IPS DF 6.9 (cell line): ENCODE measurements at regions not wholly inside any gene's neighbourhood (a gene's known extent, or its start where the extent isn't known, plus 50 kb on each side); places are given as distances from the start of the nearest gene placed in this dataset.
"Not testable (repeated sequence)": the region's sequence is repeated elsewhere in the genome, so short reads cannot be mapped to it uniquely, and the experiment has no call there.

Experiments
- DNase-seq: peaks from one replicate; pipeline ENCODE4 v3.0.0-alpha.2; 2013; ENCODE audit warnings: low read depth, low spot score
- H3K27ac ChIP-seq: one replicate; pipeline ENCODE4 v1.5.1; 2013; ENCODE audit warnings: low read length, control low read depth
- H3K27me3 ChIP-seq: 2 replicates; pipeline ENCODE4 v1.6.1; 2013; ENCODE audit warnings: mild to moderate bottlenecking, low read length; ENCODE audit not compliant: control insufficient read depth, insufficient read depth
- H3K36me3 ChIP-seq: 2 replicates; pipeline ENCODE4 v1.6.1; 2013; ENCODE audit warnings: low read length; ENCODE audit not compliant: control insufficient read depth, insufficient read depth
- H3K4me1 ChIP-seq: 2 replicates; pipeline ENCODE4 v1.6.1; 2013; ENCODE audit warnings: low read length; ENCODE audit not compliant: control insufficient read depth, insufficient read depth
- H3K4me3 ChIP-seq: 2 replicates; pipeline ENCODE4 v1.5.1; 2013; ENCODE audit warnings: mild to moderate bottlenecking, low read length
- H3K9me3 ChIP-seq: 2 replicates; pipeline ENCODE4 v1.6.1; 2013; ENCODE audit warnings: low read length, inconsistent platforms; ENCODE audit not compliant: control insufficient read depth, insufficient read depth
- WGBS: extraction: QIAGEN DNeasy Blood & Tissue Kit; methylation state at CpG from one replicate; pipeline ENCODE4 v1.1.7; 2013; ENCODE audit warnings: mixed read lengths, missing lambda C conversion rate; ENCODE audit not compliant: insufficient read length, insufficient coverage; 5-methylcytosine and 5-hydroxymethylcytosine counted together

- DNase-seq, H3K4me3 ChIP-seq, H3K27ac ChIP-seq, H3K9me3 ChIP-seq, H3K36me3 ChIP-seq, H3K4me1 ChIP-seq, H3K27me3 ChIP-seq: not testable (repeated sequence)
- no CpG with 5 or more reads among the region's 5 CpGs for WGBS
Measured at GRCh38 chr14:106766551-106767277, 1240.3 kb downstream of the TMEM121 start.

GRCh38 chr14:106768230-106768629, 1241.8 kb downstream of the TMEM121 start:
- not testable (repeated sequence) for H3K9me3 ChIP-seq, H3K4me1 ChIP-seq, H3K36me3 ChIP-seq, H3K27me3 ChIP-seq, DNase-seq, H3K27ac ChIP-seq, H3K4me3 ChIP-seq
- no CpG with 5 or more reads among the region's 8 CpGs for WGBS

DNA sequence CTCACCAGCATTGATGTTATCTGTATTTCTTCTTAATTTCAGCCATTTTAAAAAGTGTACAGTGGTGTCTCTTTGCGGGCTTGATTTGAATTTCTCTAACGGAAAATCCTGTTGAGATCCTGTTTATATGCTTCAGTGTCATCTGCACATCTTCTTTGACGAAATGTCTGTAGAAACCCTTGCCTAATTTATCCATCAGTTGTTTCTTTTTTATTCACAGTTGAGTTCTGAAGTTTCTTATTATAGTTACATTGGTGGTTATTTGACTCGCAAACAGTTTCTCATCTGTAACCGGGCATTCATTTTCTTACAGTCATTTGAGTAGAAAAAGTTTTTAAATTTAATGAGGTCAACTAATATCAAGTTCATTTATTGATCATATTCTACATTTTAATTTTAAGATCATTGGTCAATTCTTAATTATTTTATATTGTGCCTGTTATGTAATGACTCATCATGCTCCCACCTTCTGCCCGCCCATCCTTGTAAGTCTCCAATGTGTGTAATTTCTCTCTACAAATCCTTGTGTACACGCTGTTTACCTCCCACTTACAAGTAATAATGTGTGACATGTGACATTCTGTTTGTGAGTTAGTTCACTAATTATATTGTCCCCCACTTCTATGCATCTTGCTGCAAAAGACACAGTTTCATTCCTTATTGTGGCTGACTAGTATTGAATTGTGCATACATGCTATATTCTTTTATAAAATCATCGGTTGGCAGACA, 1242.8 kb downstream of the TMEM121 start:
- H3K4me3 ChIP-seq, H3K27me3 ChIP-seq, H3K27ac ChIP-seq, H3K4me1 ChIP-seq, DNase-seq, H3K36me3 ChIP-seq, H3K9me3 ChIP-seq: not testable (repeated sequence)
- no CpG with 5 or more reads among the region's 8 CpGs for WGBS

DNA sequence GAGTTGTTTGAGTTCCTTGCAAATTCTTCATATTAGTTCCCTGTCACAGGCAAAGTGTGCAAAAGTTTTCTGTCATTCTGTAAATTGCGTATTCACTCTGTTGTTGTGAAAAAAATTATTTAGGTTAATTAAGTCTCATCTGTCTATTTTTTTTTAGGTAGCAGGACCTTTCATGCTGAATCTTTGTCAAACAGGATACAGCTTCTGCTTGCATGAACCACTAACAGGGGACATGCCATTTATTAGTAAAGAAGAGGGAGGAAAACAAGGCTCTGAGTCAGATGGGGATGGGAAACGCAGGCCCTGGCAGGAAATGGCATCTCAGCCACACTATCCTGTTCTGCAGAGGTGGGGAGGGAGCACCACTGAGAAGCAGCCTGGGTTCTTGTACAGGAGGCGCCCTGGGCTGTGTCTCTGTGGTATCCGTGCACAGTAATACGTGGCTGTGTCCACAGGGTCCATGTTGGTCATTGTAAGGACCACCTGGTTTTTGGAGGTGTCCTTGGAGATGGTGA, 1243.8 kb downstream of the TMEM121 start:
- H3K27me3 ChIP-seq, H3K4me1 ChIP-seq, H3K36me3 ChIP-seq, DNase-seq, H3K27ac ChIP-seq, H3K9me3 ChIP-seq, H3K4me3 ChIP-seq: not testable (repeated sequence)
- WGBS, result no CpG with 5 or more reads among the region's 5 CpGs

DNA sequence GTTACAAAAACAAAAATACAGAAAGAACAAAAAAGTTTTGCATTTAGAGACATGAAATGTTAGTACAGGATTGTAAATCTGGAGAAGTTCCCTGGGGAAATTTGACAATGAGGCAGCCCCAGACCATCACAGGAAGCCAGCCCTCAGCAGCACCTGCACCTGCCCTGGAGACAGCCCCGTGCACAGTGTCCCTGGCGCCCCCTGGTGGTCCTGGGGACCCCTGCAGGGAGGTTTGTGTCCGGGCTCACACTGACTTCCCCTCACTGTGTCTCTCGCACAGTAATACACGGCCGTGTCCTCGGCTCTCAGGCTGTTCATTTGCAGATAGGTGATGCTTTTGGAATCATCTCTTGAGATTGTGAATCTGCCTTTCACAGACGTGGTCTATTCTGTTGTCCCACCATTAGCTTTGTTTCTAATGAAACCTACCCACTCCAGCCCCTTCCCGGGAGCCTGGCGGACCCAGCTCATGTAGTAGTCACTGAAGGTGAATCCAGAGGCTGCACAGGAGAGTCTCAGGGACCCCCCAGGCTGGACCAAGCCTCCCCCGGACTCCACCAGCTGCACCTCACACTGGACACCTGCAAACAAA, 1248.6 kb downstream of the TMEM121 start:
- not testable (repeated sequence) for H3K27ac ChIP-seq, H3K4me3 ChIP-seq, H3K4me1 ChIP-seq, H3K9me3 ChIP-seq, H3K36me3 ChIP-seq, DNase-seq, H3K27me3 ChIP-seq
- no CpG with 5 or more reads among the region's 11 CpGs for WGBS

DNA sequence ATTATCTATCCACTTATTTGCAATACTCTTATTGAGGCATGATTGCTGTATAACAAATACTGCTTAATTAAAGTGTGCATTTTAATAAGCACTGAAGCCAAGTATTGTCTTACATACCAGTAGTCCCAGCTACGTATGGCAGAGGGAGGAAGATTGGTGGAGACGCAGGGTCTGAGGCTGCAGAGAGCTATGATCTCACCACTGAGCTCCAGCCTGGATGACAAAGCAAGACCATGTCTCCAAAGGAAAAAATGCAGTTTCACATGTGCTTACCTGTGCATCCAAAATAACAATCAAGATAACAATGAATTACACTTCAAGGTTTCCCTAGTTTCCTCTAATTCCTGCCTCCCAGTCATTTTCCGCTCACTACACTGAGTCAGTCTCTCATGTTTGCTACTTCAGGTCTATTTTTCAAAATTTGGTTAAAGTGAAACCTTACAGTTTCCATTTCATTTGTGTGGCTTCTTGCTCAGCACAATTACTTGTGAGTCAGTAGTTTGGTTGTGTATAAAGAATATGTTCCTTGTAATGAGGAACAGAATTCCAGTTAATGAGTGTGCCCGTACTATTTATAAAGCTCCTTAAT, 1250.1 kb downstream of the TMEM121 start:
- Histone ChIP-seq H3K9me3 (peaks cover 3% of the 10 kb centered on the region), H3K27ac (no peak overlapping the region), H3K4me3 (no peak overlapping the region), H3K4me1 (no peaks in the 10 kb centered on the region), H3K27me3 (no peaks in the 10 kb centered on the region), H3K36me3 (no peaks in the 10 kb centered on the region)
- DNase-seq, result no peak
- WGBS, result no CpG with 5 or more reads among the region's 4 CpGs

- no peaks in the 10 kb centered on the region for H3K4me1 ChIP-seq
- no peak overlapping the region for H3K27ac ChIP-seq
- no peaks in the 10 kb centered on the region for H3K36me3 ChIP-seq
- H3K27me3 ChIP-seq, result no peaks in the 10 kb centered on the region
- H3K9me3 ChIP-seq, result peaks cover 3% of the 10 kb centered on the region
- no peak overlapping the region for H3K4me3 ChIP-seq
- DNase-seq, result no peak
Measured at GRCh38 chr14:106778986-106779385, 1252.6 kb downstream of the TMEM121 start.

GRCh38 chr14:106786697-106787096, 1260.3 kb downstream of the TMEM121 start:
- peaks cover 9% of the 10 kb centered on the region for H3K9me3 ChIP-seq
- H3K27me3 ChIP-seq, result no peaks in the 10 kb centered on the region
- no peaks in the 10 kb centered on the region for H3K4me1 ChIP-seq
- no CpG with 5 or more reads among the region's 1 CpG for WGBS
- H3K4me3 ChIP-seq, result no peak overlapping the region
- H3K27ac ChIP-seq, result no peak overlapping the region
- DNase-seq, result no peak
- H3K36me3 ChIP-seq, result no peaks in the 10 kb centered on the region

DNA sequence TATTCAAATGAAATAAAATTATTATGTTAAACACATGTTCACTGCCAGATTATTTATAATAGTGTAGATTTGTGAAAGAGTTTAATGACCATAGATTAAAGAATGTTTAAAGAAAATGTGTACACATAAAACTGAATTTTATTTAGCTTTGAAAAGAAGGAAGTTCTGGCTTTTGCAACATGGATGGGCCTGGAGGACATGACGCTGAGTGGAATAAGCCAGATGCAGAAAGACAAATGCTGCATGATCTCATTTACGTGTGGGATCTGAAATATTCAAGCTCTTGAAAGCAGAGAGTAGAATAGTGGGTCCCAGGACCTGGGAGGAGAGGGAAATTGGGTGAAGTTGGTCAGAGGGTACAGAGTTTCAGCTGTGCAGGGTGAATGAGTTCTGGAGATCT, 1261.2 kb downstream of the TMEM121 start:
- WGBS, result no CpG with 5 or more reads among the region's 2 CpGs
- no peak overlapping the region for H3K4me3 ChIP-seq
- H3K9me3 ChIP-seq, result peaks cover 13% of the 10 kb centered on the region
- no peaks in the 10 kb centered on the region for H3K4me1 ChIP-seq
- no peak overlapping the region for H3K27ac ChIP-seq
- H3K36me3 ChIP-seq, result no peaks in the 10 kb centered on the region
- no peak for DNase-seq
- H3K27me3 ChIP-seq, result no peaks in the 10 kb centered on the region

- no peaks in the 10 kb centered on the region for H3K36me3 ChIP-seq
- H3K27ac ChIP-seq, result no peak overlapping the region
- no peak overlapping the region for H3K4me3 ChIP-seq
- WGBS, result no CpG with 5 or more reads among the region's 6 CpGs
- peaks cover 17% of the 10 kb centered on the region for H3K9me3 ChIP-seq
- H3K4me1 ChIP-seq, result no peaks in the 10 kb centered on the region
- no peaks in the 10 kb centered on the region for H3K27me3 ChIP-seq
- no peak for DNase-seq
Measured at GRCh38 chr14:106788534-106788933, 1262.2 kb downstream of the TMEM121 start.
